Adrenal gland (tissue), 9 donors: ENCODE measurements at regions not wholly inside any gene's neighbourhood (a gene's known extent, or its start where the extent isn't known, plus 50 kb on each side); places are given as distances from the start of the nearest gene placed in this dataset.

Experiments
- DNase-seq, 7 donors: peaks; one replicate each; pipeline ENCODE4 v3.0.0-alpha.2; 2019 to 2020
- H3K27ac ChIP-seq, 5 donors: fragments of 200-600 bp; sonication (generic) in 4 of 5; 1 replicate in 3 of 5; 2 replicates in 2 of 5; pipeline versions ENCODE4 v1.5.1 to v1.8.0; 2016 to 2020; ENCODE audit warnings: mild to moderate bottlenecking in 1 of 5
- H3K27me3 ChIP-seq: fragments of 200-600 bp; 2 replicates; pipeline ENCODE4 v1.8.0; 2021
- H3K36me3 ChIP-seq, 2 donors: fragments of 200-600 bp; replicated peaks in 1 of 2; 1 replicate in 1 of 2; 2 replicates in 1 of 2; pipeline versions ENCODE4 v1.5.1 to v1.8.0; 2018 to 2022
- H3K4me1 ChIP-seq, 2 donors: fragments of 200-600 bp; replicated peaks in 1 of 2; 1 replicate in 1 of 2; 2 replicates in 1 of 2; pipeline versions ENCODE4 v1.5.1 to v1.8.0; 2018 to 2021
- H3K4me3 ChIP-seq, 4 donors: fragments of 200-600 bp; sonication (generic) in 3 of 4; one replicate each; pipeline ENCODE4 v1.5.1; 2016 to 2018
- H3K9me3 ChIP-seq, 3 donors: fragments of 200-600 bp; sonication (generic) in 1 of 3; replicated peaks in 1 of 3; 1 replicate in 2 of 3; 2 replicates in 1 of 3; pipeline versions ENCODE4 v1.5.1 to v1.8.0; 2016 to 2021
- POLR2A ChIP-seq, 2 donors: fragments of 450-650 bp; IDR thresholded peaks; one replicate each; pipeline ENCODE4 v1.6.1; 2017; ENCODE audit warnings: antibody characterized with exemption in 2 of 2, mild to moderate bottlenecking in 2 of 2, moderate library complexity in 1 of 2
- WGBS, 4 donors: extraction: QIAGEN DNeasy Blood & Tissue Kit in 2 of 4; methylation state at CpG; one replicate each; pipeline versions ENCODE4 v1.1.5 to v1.1.7; 2013 to 2017; 5-methylcytosine and 5-hydroxymethylcytosine counted together
- intact Hi-C, 2 donors: fragments of 100-400 bp; cut with DNase I; formaldehyde crosslinking; loops; one replicate each; pipeline versions ENCODE4 v1.14.1 to v1.15.0; 2022 to 2023
- TF ChIP-seq, protein P1 (sequence below), 6 experiments: fragments of 450-650 bp in 4 of 6; fragments of 200-600 bp in 2 of 6; sonication (generic) in 1 of 6; IDR thresholded peaks; 1 replicate in 5 of 6; 2 replicates in 1 of 6; pipeline versions ENCODE4 v1.5.1 to v1.8.0; 2016 to 2021; ENCODE audit warnings: antibody characterized with exemption in 6 of 6, mild to moderate bottlenecking in 2 of 6, moderate library complexity in 1 of 6
- donor health status: healthy with polysubstance abuse.
- donor health status: Bipolar disorder and iron deficiency.
- donor health status: DM: yes; HTN: yes; CAD: no.
- donor health status: DM: no; HTN: no; CAD: no.
- donor health status: DM: no; HTN: no; CAD: no.

DNA sequence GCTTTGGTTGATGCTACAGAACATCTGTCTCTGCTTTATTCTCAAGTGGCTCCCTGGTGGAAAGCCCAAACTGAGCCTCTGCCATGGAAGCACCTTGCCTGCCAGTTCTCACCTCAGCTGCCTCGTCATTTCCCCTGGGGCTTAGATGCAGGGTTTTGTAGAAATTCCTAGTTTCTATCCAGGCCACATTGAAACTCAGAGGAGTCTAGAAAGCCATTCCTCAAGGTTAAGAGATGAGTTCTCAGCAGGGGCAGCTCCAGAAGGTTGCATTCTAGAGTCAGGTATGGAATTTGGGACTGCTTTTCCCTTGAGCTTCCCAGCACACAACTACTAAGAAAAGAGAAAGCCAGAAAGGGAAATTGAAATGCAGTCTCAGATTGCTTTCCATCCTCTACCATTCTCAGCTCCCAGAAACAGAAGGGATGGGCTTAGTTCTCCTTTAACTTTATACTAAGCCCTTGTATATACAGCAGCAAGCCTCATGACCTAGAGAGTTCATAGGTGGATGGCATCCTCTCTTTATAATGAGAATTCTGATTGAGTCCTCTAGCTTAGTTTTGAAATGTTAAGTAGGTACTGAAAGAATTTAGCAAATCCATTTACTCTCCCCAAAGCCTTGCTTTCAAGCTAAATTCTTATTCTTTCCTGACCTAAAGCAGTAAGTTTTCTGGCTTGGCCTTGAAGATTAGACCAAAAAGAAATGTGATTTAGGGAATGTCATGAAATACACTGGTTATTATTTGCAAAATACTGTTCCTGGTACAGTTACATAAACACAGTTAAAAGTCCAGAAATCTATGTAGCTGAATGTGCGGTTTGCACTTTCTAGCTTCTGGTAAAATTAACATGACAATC, 66.0 kb upstream of the MEF2C start:
- no peaks in the 10 kb centered on the region for H3K27me3 ChIP-seq
- intact Hi-C loops: no loop called here
- H3K9me3 ChIP-seq: no peaks in the 10 kb centered on the region
- H3K27ac ChIP-seq: no peak overlapping the region
- no peak overlapping the region for H3K4me3 ChIP-seq
- WGBS, 4 donors: 92 to 100% (median 95%) methylated on average over 2 of the region's 2 CpGs
- DNase-seq: no peak
- H3K36me3 ChIP-seq: no peaks in the 10 kb centered on the region
- H3K4me1 ChIP-seq: no peaks in the 10 kb centered on the region
- no peak for TF ChIP-seq POLR2A (IDR thresholded peaks at IDR 0.05)
- TF ChIP-seq, protein P1, sequence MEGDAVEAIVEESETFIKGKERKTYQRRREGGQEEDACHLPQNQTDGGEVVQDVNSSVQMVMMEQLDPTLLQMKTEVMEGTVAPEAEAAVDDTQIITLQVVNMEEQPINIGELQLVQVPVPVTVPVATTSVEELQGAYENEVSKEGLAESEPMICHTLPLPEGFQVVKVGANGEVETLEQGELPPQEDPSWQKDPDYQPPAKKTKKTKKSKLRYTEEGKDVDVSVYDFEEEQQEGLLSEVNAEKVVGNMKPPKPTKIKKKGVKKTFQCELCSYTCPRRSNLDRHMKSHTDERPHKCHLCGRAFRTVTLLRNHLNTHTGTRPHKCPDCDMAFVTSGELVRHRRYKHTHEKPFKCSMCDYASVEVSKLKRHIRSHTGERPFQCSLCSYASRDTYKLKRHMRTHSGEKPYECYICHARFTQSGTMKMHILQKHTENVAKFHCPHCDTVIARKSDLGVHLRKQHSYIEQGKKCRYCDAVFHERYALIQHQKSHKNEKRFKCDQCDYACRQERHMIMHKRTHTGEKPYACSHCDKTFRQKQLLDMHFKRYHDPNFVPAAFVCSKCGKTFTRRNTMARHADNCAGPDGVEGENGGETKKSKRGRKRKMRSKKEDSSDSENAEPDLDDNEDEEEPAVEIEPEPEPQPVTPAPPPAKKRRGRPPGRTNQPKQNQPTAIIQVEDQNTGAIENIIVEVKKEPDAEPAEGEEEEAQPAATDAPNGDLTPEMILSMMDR (IDR thresholded peaks at IDR 0.05): no peak

DNA sequence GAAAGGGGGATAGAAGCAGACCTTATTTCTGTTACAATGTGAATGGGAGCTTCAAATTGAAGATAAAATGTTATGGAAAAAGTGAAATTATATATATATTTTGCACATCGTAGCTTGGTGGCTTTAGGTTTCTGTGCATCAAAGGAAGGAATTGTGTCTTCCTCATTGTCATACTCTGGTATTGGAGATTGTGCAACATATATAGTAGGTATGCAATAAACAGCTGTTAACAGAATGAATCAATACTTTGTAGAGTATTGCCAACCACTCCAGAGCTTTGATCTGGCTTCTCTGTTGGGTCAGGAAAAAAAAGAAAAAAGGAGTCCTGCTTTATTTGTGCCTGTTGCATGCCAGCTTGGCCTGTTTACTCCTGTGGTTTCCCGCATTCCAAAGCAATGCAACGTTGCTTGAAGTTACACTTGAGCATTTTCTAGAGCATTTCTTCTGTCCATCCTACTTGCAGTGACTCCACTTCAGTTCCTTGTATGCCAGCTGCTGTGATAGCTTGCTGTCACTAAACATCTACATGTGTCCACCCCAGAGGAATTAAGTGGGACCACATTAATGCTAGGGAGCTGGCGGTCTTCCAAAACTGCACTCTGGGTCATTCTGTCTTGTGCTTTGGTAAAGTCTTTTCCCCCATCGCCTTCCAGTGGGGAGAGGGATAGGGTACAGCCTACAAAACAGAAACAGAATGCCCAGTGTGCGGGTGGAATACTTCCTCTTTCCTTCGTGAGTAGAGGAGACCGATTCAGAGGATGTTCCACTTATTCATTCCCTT, 62.0 kb upstream of the MEF2C start:
- H3K9me3 ChIP-seq: no peaks in the 10 kb centered on the region
- no peaks in the 10 kb centered on the region for H3K27me3 ChIP-seq
- H3K4me1 ChIP-seq: no peaks in the 10 kb centered on the region
- DNase-seq: no peak
- no peak overlapping the region for H3K4me3 ChIP-seq
- no peak overlapping the region for H3K27ac ChIP-seq
- 80 to 87% (median 84%) methylated on average over 8 of the region's 8 CpGs for WGBS, 4 donors
- H3K36me3 ChIP-seq: no peaks in the 10 kb centered on the region
- TF ChIP-seq POLR2A (IDR thresholded peaks at IDR 0.05): no peak
- TF ChIP-seq, protein P1 (IDR thresholded peaks at IDR 0.05): no peak
- intact Hi-C loops: no loop called here

DNA sequence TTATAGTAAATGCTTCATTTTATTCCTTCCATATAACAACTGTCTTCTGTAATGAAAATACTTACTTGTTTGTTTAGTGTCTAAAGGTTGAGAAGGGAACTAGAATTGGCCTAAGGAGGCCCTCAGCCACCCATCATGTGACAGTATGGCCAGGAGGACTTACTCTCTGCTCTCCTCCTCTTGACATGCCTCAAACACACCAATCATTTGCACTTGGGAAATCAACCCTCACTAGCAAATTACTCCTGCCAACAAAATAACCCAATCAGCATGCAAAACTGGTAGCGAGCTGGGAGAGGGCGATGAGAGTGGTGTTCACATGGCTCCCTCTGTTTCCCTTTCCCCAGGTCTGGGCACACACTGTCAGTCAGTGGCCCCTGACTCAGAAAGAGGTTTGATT, 58.6 kb upstream of the MEF2C start:
- Histone ChIP-seq H3K4me3 (no peak overlapping the region), H3K4me1 (no peaks in the 10 kb centered on the region), H3K36me3 (no peaks in the 10 kb centered on the region), H3K27ac (no peak overlapping the region), H3K27me3 (no peaks in the 10 kb centered on the region), H3K9me3 (no peaks in the 10 kb centered on the region)
- intact Hi-C loops: no loop called here
- TF ChIP-seq, protein P1 (IDR thresholded peaks at IDR 0.05): no peak
- TF ChIP-seq POLR2A (IDR thresholded peaks at IDR 0.05): no peak
- WGBS, 4 donors: 94 to 100% (median 98%) methylated on average over 2 of the region's 2 CpGs
- no peak for DNase-seq

DNA sequence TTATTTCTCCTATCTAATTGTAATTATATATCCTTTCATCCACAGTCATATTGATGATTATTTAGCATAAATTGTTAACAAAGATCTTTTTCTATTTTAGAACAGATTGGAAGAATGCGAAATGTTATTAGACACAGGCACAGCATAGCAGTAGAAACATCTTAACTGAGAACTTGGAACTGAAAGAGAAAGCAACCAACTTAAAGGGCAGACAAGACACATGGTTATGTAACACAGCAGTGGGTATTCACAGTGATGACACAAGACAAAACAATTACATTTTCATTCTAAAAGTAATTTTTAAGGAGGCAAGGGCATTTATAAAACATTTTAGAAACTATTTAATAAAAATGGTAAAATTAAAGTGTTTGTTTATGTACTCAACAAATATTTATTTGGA, 57.7 kb upstream of the MEF2C start:
- H3K27ac ChIP-seq: no peak overlapping the region
- H3K27me3 ChIP-seq: no peaks in the 10 kb centered on the region
- H3K4me1 ChIP-seq: no peaks in the 10 kb centered on the region
- WGBS, 4 donors: 80 to 87% (median 86%) methylated on average over 1 of the region's 1 CpG
- no peaks in the 10 kb centered on the region for H3K9me3 ChIP-seq
- TF ChIP-seq POLR2A (IDR thresholded peaks at IDR 0.05): no peak
- TF ChIP-seq, protein P1 (IDR thresholded peaks at IDR 0.05): no peak
- no peak for DNase-seq
- H3K4me3 ChIP-seq: no peak overlapping the region
- intact Hi-C loops: no loop called here
- no peaks in the 10 kb centered on the region for H3K36me3 ChIP-seq
